ENCODE measurements at regions not wholly inside any gene's neighbourhood (a gene's known extent, or its start where the extent isn't known, plus 50 kb on each side); places are given as distances from the start of the nearest gene placed in this dataset.

- no peak for DNase-seq
These were observed 1416.3 kb downstream of the MAT2B start for GRCh38 chr5:164921722-164922121.

GRCh38 chr5:164934039-164934438 lies 1428.6 kb downstream of the MAT2B start:
- DNase-seq, result no peak

- no peak for DNase-seq
These were observed 1429.1 kb downstream of the MAT2B start for GRCh38 chr5:164934561-164934960.

GRCh38 chr5:164941132-164941531 lies 1435.7 kb downstream of the MAT2B start:
- DNase-seq, result no peak

GRCh38 chr5:164950927-164951326 lies 1445.5 kb downstream of the MAT2B start:
- no peak for DNase-seq

GRCh38 chr5:164951570-164951969 lies 1446.2 kb downstream of the MAT2B start:
- no peak for DNase-seq

GRCh38 chr5:164958688-164959087 lies 1453.3 kb downstream of the MAT2B start:
- no peak for DNase-seq

GRCh38 chr5:164959761-164960160 lies 1454.3 kb downstream of the MAT2B start:
- DNase-seq, result no peak

GRCh38 chr5:164962329-164962961 lies 1457.0 kb downstream of the MAT2B start:
- no peak for DNase-seq

- no peak for DNase-seq
These were observed 1461.2 kb downstream of the MAT2B start for GRCh38 chr5:164966611-164967010.

GRCh38 chr5:164967354-164967753 lies 1461.9 kb downstream of the MAT2B start:
- no peak for DNase-seq

- DNase-seq, result no peak
These were observed 1467.6 kb downstream of the MAT2B start for GRCh38 chr5:164972973-164973372.

GRCh38 chr5:164975986-164976385 lies 1470.6 kb downstream of the MAT2B start:
- no peak for DNase-seq

GRCh38 chr5:164980480-164980879 lies 1475.1 kb downstream of the MAT2B start:
- no peak for DNase-seq

GRCh38 chr5:164998142-164998541 lies 1492.7 kb downstream of the MAT2B start:
- DNase-seq, result no peak

- no peak for DNase-seq
These were observed 1493.2 kb downstream of the MAT2B start for GRCh38 chr5:164998590-164998989.

- no peak for DNase-seq
These were observed 1495.2 kb downstream of the MAT2B start for GRCh38 chr5:165000479-165001190.

- DNase-seq, result no peak
These were observed 1497.9 kb downstream of the MAT2B start for GRCh38 chr5:165003283-165003682.

GRCh38 chr5:165004175-165004574 lies 1498.8 kb downstream of the MAT2B start:
- no peak for DNase-seq

- no peak for DNase-seq
These were observed 1509.0 kb downstream of the MAT2B start for GRCh38 chr5:165014439-165014838.

GRCh38 chr5:165015126-165015525 lies 1509.7 kb downstream of the MAT2B start:
- DNase-seq, result no peak

- no peak for DNase-seq
These were observed 1510.1 kb downstream of the MAT2B start for GRCh38 chr5:165015547-165015946.

- no peak for DNase-seq
These were observed 1521.6 kb downstream of the MAT2B start for GRCh38 chr5:165026971-165027370.

- no peak for DNase-seq
These were observed 1522.9 kb downstream of the MAT2B start for GRCh38 chr5:165028356-165028755.

All from midbrain (tissue), 1 donor.